Stimulated activated CD8-positive, alpha-beta memory T cell treated with anti-CD3 and anti-CD28 coated beads, Interleukin-12 subunit alpha, Interleukin-12 subunit beta, amount 100 ng/mL, for 4 hours (primary cell): ENCODE measurements at regions not wholly inside any gene's neighbourhood (a gene's known extent, or its start where the extent isn't known, plus 50 kb on each side); places are given as distances from the start of the nearest gene placed in this dataset.
"Not testable (repeated sequence)": the region's sequence is repeated elsewhere in the genome, so short reads cannot be mapped to it uniquely, and the experiment has no call there.

Experiments used
- DNase-seq: peaks from one replicate; pipeline ENCODE4 v3.0.0-alpha.2; 2020; ENCODE audit warnings: low read depth

DNA sequence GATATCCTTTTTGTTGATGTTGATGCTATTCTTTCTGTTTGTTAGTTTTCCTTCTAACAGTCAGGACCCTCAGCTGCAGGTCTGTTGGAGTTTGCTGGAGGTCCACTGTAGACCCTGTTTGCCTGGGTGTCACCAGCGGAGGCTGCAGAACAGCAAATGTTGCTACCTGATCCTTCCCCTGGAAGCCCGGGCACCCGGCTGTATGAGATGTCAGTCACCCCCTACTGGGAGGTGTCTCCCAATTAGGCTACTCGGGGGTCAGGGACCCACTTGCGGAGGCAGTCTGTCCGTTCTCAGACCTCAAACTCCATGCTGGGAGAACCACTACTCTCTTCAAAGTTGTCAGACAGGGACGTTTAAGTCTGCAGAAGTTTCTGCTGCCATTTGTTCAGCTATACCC, 383.4 kb downstream of the HLX start:
- DNase-seq, result not testable (repeated sequence)

GRCh38 chr1:221263831-221264767, 384.9 kb downstream of the HLX start:
- no peak for DNase-seq

- no peak for DNase-seq
Measured at GRCh38 chr1:221264848-221265247, 385.6 kb downstream of the HLX start.

DNA sequence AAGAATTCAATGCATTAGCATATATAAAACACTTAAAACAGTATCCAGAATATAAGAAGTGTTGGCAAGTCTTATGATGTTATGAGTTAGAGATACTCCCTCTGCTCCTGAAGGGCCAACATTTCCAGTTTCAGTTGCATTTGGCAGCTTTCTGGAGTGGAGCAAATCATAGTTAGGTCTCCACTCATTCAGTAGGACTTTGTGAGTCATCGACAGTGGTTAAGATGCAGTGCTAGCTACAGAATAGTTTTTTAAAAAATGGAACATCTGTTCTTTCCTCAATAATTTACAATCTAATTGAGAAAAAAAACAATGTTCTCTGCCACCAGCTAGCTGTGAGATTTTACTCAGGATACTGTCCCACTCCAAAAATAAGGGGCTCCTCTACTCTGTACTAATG, 389.1 kb downstream of the HLX start:
- DNase-seq, result no peak

DNA sequence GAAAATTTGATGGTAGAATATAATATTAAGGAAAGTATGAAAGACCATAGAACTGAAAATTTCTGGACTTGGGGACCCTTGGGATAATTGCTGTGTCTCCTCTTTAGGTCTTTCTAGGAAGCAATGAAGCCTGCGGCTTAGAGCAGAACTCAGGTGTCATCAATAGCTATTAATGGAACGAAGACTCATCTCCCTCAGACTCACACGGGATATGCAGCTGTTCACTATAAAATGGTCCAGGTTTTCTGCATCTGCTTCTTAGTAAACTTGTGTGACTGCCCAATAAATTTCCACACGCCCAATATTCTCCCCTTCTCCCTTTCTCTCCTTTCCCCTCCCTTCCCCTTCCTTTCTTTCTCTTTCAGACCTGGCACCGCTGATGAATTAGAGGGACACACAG, 392.5 kb downstream of the HLX start:
- no peak for DNase-seq

- no peak for DNase-seq
Measured at GRCh38 chr1:221272940-221273339, 393.7 kb downstream of the HLX start.

DNA sequence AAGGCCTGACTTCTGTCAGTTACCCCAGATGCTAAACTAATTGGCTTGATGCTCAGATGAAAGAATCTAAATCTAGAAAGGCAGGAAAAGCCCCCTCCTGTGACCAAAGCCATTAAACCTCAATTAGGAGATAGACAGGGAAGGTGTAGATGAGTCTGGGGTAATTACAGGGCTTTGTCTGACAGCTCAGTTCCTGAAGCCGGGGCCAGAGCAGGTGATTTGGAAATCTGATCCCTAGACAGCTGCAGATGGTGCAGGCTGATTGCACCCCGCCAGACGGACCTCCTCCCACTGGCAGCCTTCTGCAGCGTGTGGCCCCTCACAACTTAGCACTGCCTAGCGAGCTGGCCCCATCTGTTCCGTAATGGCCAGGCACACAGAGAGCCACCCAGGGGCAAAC, 395.1 kb downstream of the HLX start:
- no peak for DNase-seq

- DNase-seq, result no peak
Measured at GRCh38 chr1:221276896-221277409, 397.7 kb downstream of the HLX start.

DNA sequence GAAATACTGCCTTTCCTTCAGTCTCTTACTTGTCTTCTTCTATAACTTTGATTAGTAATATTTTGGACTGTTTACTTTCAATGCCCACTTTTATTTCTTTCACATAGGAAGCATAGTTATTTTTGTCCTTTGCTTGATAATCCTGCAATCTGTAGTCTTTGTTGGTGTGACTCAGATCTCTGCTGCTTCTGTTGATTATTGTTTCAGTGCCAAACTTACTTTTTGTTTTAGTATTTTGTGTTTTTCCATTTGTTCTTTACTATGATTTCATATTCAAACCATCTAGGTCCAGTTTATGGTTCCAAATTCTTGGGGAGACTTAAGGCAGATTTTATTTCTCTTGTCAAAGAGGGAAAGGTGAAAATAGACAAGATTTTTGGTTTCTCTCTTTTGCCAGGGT, 399.9 kb downstream of the HLX start:
- no peak for DNase-seq

GRCh38 chr1:221283532-221283931, 404.3 kb downstream of the HLX start:
- DNase-seq, result no peak

- no peak for DNase-seq
Measured at GRCh38 chr1:221284028-221284427, 404.8 kb downstream of the HLX start.

- DNase-seq, result not testable (repeated sequence)
Measured at GRCh38 chr1:221284991-221285390, 405.7 kb downstream of the HLX start.

GRCh38 chr1:221285458-221286210, 406.4 kb downstream of the HLX start:
- DNase-seq, result not testable (repeated sequence)

- DNase-seq, result no peak
Measured at GRCh38 chr1:221286399-221286798, 407.2 kb downstream of the HLX start.

DNA sequence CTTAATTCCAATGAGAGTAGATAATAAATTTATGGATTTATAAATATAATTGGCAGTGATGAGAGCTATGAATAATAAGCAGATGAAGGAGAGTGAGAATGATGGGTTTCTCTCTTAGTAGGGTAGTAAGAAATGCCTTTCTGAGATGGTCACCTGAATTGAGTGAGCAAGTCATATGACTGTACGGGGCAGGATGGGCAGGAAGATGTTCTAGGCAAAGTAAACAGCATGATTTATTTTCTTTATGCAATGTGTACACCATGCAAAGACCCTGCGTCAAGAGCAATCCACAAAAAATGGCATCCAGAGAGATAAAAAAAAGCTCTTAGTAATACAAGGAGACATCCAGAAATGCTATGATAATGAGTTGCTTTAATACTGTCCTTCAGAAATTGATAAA, 409.9 kb downstream of the HLX start:
- no peak for DNase-seq

- no peak for DNase-seq
Measured at GRCh38 chr1:221290669-221291068, 411.4 kb downstream of the HLX start.

- no peak for DNase-seq
Measured at GRCh38 chr1:221291113-221291512, 411.9 kb downstream of the HLX start.

DNA sequence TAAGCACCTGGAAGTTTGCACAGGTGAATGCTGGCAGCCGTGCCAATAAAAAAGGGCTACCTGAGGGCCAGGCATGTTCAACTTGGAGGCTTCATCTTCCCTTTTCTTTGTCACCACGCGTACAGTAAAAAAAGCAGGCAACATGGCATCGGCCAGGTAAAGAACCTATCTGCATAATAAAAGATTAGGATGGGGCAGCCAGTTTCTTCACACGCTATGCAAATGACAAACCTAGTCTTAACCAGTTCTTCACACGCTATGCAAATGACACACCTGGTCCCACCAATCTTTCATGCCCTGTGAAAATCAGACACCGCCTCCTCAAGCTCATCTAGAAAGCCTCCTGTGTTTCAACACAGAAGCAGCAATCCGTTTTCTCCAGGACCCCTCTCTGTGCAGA, 413.4 kb downstream of the HLX start:
- no peak for DNase-seq

DNA sequence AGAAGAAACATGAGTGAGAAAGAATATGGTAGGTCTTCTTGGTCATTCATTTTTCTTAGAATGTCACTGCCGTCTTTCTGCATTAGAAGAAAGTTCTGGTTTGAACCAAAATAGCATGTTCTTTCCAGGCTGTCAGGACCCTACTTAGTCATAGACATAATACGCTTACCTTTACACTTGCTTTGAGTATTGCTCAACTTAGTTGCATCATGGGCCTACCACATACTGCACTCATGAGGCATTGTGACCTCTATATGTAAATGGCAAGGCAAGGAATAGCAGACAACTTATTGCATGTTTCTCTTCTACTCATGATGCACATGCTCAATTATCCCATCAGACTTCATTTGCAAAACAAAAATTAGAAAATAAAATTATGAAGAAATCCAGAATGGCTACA, 415.0 kb downstream of the HLX start:
- DNase-seq, result no peak

- no peak for DNase-seq
Measured at GRCh38 chr1:221302357-221302756, 423.1 kb downstream of the HLX start.

GRCh38 chr1:221302810-221303209, 423.6 kb downstream of the HLX start:
- no peak for DNase-seq

DNA sequence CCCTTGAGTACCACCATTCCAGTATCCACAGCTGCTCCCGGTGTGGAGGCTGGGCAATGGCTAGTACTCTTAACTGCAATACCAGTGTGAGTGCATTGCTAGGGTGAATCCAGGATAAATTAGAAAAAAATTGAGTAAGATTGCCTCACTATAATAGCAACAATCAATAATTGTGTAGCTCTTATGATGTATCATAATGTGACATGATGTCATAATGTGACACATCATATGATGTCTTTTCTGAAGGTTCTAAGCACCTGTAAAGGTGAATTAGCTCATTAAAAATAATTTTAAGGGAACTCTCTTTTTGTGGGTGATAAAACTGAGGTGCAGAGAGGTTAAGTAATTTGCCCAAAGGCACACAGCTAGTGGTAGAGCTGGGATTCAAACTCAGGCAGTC, 424.4 kb downstream of the HLX start:
- DNase-seq, result no peak

DNA sequence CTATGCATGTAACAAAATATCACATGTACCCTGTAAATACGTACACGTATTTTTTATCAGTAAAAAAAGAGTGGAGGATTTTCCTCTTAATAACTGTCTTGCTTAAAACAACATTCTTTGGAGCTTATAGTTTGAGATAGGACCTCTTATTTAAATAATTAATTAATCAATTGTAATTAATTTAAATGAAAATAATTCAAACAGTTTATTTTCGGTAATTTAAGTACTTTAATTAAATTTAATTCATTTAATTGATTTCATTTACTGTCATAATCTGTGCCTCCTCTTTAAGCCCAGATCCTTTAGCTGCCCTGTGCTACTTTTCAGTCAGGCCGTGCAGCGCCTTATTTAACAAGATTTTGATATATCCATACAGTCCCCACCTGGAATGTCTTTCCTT, 427.0 kb downstream of the HLX start:
- DNase-seq, result no peak
